IMR-90 (cell line): ENCODE measurements at regions not wholly inside any gene's neighbourhood (a gene's known extent, or its start where the extent isn't known, plus 50 kb on each side); places are given as distances from the start of the nearest gene placed in this dataset.

ENCODE experiments used
- CEBPB ChIP-seq: IDR thresholded peaks from 2 replicates; pipeline ENCODE4 v1.6.1; 2012; ENCODE audit warnings: low read depth, low read length, improper control_type of control experiment
- CHD1 ChIP-seq: IDR thresholded peaks from 2 replicates; pipeline ENCODE4 v1.6.1; 2012; ENCODE audit warnings: low read depth, low read length, improper control_type of control experiment
- CTCF ChIP-seq: conservative IDR thresholded peaks from 2 replicates; pipeline ENCODE4 v1.5.1; 2012; ENCODE audit warnings: mild to moderate bottlenecking, low read depth, low read length, improper control_type of control experiment
- ELK1 ChIP-seq: fragments of 150-350 bp; IDR thresholded peaks from 2 replicates; pipeline ENCODE4 v1.6.1; 2016; ENCODE audit warnings: low read depth, mild to moderate bottlenecking, low read length, moderate library complexity, borderline replicate concordance
- MAFK ChIP-seq: IDR thresholded peaks from 2 replicates; pipeline ENCODE4 v1.6.1; 2012; ENCODE audit warnings: low read depth, low read length, improper control_type of control experiment
- MAZ ChIP-seq: IDR thresholded peaks from 2 replicates; pipeline ENCODE4 v1.6.1; 2012; ENCODE audit warnings: low read depth, mild to moderate bottlenecking, low read length, improper control_type of control experiment, moderate library complexity, borderline replicate concordance
- MXI1 ChIP-seq: IDR thresholded peaks from 2 replicates; pipeline ENCODE4 v1.6.1; 2012; ENCODE audit warnings: low read depth, mild to moderate bottlenecking, low read length, moderate library complexity, borderline replicate concordance
- NFE2L2 ChIP-seq: fragments of 150-350 bp; IDR thresholded peaks from 2 replicates; pipeline ENCODE4 v1.6.1; 2016; ENCODE audit warnings: low read depth, mild to moderate bottlenecking, low read length
- POLR2A ChIP-seq: IDR thresholded peaks from 2 replicates; pipeline ENCODE4 v1.6.1; 2012; ENCODE audit warnings: mild to moderate bottlenecking, low read depth, low read length
- RAD21 ChIP-seq: IDR thresholded peaks from 2 replicates; pipeline ENCODE4 v1.6.1; 2012; ENCODE audit warnings: low read length, improper control_type of control experiment
- RCOR1 ChIP-seq: IDR thresholded peaks from 2 replicates; pipeline ENCODE4 v1.6.1; 2012; ENCODE audit warnings: mild to moderate bottlenecking, low read length, improper control_type of control experiment; ENCODE audit not compliant: insufficient replicate concordance
- RFX5 ChIP-seq: IDR thresholded peaks from 2 replicates; pipeline ENCODE4 v1.8.0; 2012; ENCODE audit warnings: low read depth, mild to moderate bottlenecking, low read length, moderate library complexity
- SMC3 ChIP-seq: fragments of 150-350 bp; IDR thresholded peaks from 2 replicates; pipeline ENCODE4 v1.6.1; 2016; ENCODE audit warnings: low read depth, mild to moderate bottlenecking, antibody characterized with exemption, low read length, moderate library complexity
- USF2 ChIP-seq: fragments of 150-350 bp; IDR thresholded peaks from 2 replicates; pipeline ENCODE4 v1.6.1; 2017; ENCODE audit warnings: mild to moderate bottlenecking, antibody characterized with exemption, low read length, low read depth

- TF ChIP-seq CTCF (no peak), POLR2A (no peak), ELK1 (no peak), USF2 (no peak), CEBPB (no peak), MAFK (no peak), MXI1 (no peak), CHD1 (no peak), NFE2L2 (no peak), MAZ (no peak), RFX5 (no peak), RAD21 (no peak), SMC3 (no peak), RCOR1 (no peak)
These were observed 373.9 kb upstream of the SYNCRIP start for GRCh38 chr6:86016567-86016966.
